ENCODE measurements at regions not wholly inside any gene's neighbourhood (a gene's known extent, or its start where the extent isn't known, plus 50 kb on each side); places are given as distances from the start of the nearest gene placed in this dataset.

GRCh38 chr3:22885574-22886341 lies 317.4 kb upstream of the UBE2E2 start:
- no peaks in the 10 kb centered on the region for H3K27me3 ChIP-seq
- DNase-seq, result no peak
- H3K4me1 ChIP-seq, result no peaks in the 10 kb centered on the region
- no peak overlapping the region for H3K4me3 ChIP-seq
- TF ChIP-seq POLR2A (IDR thresholded peaks at IDR 0.05) (no peak), POLR2AphosphoS5 (IDR thresholded peaks at IDR 0.05) (no peak), EP300 (IDR thresholded peaks at IDR 0.05) (no peak), CTCF (IDR thresholded peaks at IDR 0.05) (no peak)
- WGBS, 5 donors, result 77 to 88% (median 81%) methylated on average over 6 of the region's 6 CpGs
- H3K27ac ChIP-seq, result no peak overlapping the region
- H3K36me3 ChIP-seq, result no peaks in the 10 kb centered on the region
- intact Hi-C loops (cut with DNase I; ENCODE audit: low total_unique reads), result no loop called here
- H3K9me3 ChIP-seq, result no peaks in the 10 kb centered on the region

- no peak for DNase-seq
- H3K4me3 ChIP-seq, result no peak overlapping the region
- intact Hi-C loops (cut with DNase I; ENCODE audit: low total_unique reads), result no loop called here
- TF ChIP-seq CTCF (IDR thresholded peaks at IDR 0.05) (no peak), POLR2AphosphoS5 (IDR thresholded peaks at IDR 0.05) (no peak), EP300 (IDR thresholded peaks at IDR 0.05) (no peak), POLR2A (IDR thresholded peaks at IDR 0.05) (no peak)
- no peaks in the 10 kb centered on the region for H3K27me3 ChIP-seq
- no peak overlapping the region for H3K27ac ChIP-seq
- no peaks in the 10 kb centered on the region for H3K36me3 ChIP-seq
- 38 to 48% (median 43%) methylated on average over 4 of the region's 4 CpGs for WGBS, 5 donors
- H3K9me3 ChIP-seq, result no peaks in the 10 kb centered on the region
- H3K4me1 ChIP-seq, result no peaks in the 10 kb centered on the region
Observed at GRCh38 chr3:22886439-22887068, 316.6 kb upstream of the UBE2E2 start.

GRCh38 chr3:22887664-22888291 lies 315.3 kb upstream of the UBE2E2 start:
- peak in 1 of 2 donors; percentile 66 for DNase-seq

More at GRCh38 chr3:22887664-22888291, 315.3 kb upstream of the UBE2E2 start:
- Histone ChIP-seq H3K27me3 (no peaks in the 10 kb centered on the region), H3K36me3 (no peaks in the 10 kb centered on the region), H3K4me1 (no peaks in the 10 kb centered on the region), H3K4me3 (no peak overlapping the region), H3K27ac (no peak overlapping the region), H3K9me3 (no peaks in the 10 kb centered on the region)
- 41 to 47% (median 45%) methylated on average over 2 of the region's 2 CpGs for WGBS, 5 donors
- TF ChIP-seq CTCF (IDR thresholded peaks at IDR 0.05) (peak in 2 of 7 experiments; percentile 21 to 26), POLR2A (IDR thresholded peaks at IDR 0.05) (no peak)
- intact Hi-C loops (cut with DNase I; ENCODE audit: low total_unique reads), result no loop called here

All from stomach (tissue), 8 donors.